Fibroblast of skin of abdomen (primary cell): ENCODE measurements at regions not wholly inside any gene's neighbourhood (a gene's known extent, or its start where the extent isn't known, plus 50 kb on each side); places are given as distances from the start of the nearest gene placed in this dataset.
A peak's percentile ranks its signal among the peaks of the same experiment; 100 is the strongest.
"Not testable (repeated sequence)": the region's sequence is repeated elsewhere in the genome, so short reads cannot be mapped to it uniquely, and the experiment has no call there.

Source experiments
- DNase-seq: peaks from one replicate; pipeline ENCODE4 v3.0.0-alpha.2; 2013

DNA sequence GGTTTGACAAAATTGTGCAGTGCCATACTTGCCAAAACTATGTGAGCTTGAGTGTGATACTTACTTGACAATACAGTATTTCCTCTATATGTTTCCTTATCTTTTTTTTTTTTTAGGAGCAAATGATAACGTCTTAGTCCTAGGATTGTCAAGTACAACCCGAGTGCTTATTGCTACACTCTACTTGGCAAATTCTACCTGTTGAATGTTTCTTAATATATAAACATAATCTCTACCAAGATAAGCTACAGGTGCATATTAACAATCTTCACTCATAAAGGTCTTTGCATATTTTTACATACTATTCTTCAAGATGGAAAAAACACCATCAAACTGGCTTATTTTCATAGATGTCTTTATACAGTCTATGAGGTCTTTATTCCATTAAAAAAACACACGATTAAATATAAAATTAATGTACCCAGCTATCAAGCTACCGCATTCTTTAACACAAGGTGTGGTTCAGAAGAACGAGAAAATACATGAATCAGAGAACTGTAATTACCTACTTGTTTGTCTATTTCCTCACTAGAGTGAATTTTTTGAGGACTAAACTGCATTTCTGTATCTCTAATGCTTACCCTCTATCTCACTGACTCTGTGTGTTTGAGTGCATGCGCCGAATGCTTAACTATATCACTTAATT is 76.1 kb upstream of the PDSS1 start:
- DNase-seq: no peak

DNA sequence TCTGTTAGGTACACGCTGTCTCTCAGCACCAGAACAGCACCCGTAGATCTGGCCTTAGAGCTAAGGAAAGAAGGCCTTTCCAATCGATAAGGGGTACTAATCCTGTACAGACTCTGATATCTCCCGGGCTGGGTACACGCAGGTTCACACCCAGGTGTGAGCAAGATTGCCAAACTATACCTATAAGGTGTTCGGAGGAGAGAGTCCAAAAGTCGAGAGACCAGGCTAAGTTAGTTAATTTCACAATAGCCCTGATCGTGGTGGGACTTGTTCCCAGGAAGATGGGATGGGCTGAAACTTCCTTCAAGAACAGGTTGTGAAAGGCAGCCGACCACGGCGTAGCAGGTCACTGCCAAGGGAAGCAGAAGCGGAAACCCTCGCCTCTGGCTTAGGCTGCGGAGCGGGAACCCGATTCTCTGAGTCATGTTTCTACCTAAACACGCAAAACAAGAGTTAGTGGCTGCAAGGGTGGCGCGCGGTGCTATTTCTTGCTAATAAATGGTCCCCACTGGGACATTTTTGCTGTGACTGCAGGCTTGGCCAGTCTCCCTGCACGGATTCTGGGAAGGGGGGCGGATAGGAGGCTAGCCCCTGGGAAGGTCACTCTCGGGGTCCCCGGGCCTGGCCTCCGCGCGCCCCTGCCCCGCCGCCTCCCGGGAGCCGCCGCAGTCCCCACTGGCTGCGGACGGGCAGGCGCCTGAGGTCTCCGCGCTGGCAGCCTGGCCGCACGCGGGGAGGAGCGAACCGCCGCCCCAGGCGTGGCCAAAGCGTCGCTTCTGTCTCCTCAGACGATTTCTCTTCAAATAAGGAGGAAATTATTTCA is 75.4 kb upstream of the PDSS1 start:
- no peak for DNase-seq

DNA sequence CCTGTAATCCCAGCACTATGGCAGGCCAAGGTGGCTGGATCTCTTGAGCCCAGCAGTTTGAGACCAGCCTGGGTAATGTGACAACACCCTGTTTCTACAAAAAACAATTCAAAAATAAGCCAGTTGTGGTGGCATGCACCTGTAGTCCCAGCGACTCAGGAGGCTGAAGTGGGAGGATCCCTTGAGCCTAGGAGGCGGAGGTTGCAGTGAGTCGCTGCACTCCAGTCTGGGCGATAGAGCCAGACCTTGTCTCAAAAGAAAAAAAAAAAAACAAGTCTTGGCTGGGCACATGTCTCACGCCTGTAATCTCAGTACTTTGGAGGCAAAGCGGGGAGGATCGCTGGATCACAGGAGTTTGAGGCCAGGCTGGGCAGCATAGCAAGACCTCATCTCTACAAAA is 74.6 kb upstream of the PDSS1 start:
- DNase-seq: no peak

DNA sequence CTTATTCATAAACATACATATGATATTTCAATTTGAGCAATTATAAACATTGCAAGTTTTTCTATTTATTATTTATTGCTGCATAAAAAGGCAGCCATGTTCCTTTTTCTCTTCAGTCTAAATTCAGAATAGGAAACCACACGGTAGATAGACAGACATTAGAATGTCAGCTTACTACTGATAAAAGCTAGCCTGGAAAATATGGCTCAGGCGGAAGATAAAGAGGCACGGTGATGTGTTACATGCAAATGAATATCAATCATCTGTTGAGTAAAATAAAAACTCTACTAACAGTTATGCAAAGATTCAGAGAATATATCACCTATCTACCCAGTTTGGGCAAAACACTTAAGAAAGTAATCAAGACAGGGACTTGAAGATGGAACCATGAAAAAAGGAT is 73.5 kb upstream of the PDSS1 start:
- no peak for DNase-seq

DNA sequence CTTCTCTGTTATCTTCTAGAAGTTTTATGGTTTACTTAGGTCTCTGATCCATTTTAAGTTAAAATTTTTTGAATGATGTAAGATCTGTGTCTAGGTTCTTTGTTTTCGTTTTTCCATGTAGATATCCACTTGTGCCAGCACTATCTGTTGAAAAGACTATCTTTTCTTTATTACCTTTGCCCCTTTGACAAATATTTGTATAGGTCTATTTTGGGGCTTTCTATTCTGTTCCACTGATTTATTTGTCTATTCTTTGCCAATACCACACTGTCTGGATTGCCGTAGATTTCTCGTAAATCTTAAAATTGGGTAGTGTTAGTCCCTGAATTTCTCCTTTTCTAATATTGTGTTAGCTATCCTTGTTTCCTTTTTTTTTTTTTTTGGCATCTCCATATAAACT is 71.4 kb upstream of the PDSS1 start:
- DNase-seq: no peak

DNA sequence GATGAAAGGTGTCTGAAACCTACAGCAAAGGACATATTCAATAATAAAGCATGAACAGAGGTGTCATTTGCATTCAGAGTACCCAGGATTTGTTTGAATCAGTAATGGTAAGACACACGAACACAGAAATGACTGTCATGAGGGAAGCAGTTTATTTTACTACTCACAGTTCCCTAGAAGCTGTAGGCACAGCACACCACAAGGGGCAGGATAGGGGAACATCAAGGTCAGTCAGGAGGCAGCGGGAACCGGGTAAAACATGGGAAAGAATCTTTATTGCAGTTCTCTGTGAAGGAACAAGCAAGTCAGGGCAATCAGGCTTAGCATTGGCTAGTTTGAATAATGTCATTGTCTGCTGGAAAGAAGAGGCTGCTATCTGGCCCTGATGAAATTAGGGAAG is 70.2 kb upstream of the PDSS1 start:
- peak; percentile 0 for DNase-seq

DNA sequence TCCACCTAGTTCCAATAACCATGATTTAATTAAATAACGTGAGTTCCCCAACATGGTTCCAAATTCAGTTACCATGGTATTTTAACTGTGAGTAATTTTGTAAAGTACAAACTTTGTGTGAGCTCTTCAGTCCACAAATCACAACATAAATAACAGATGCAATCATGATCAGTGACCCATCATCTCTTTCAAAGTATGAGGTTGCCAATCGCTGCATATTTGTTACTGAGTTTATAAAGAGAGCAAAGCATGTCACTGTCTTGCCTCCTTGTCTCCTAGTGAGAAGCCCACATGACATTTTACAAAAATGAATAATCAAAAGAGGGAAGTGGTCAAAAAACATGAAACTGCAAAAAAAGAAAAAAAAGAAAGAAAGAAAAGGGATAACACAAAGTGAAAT is 69.1 kb upstream of the PDSS1 start:
- no peak for DNase-seq

DNA sequence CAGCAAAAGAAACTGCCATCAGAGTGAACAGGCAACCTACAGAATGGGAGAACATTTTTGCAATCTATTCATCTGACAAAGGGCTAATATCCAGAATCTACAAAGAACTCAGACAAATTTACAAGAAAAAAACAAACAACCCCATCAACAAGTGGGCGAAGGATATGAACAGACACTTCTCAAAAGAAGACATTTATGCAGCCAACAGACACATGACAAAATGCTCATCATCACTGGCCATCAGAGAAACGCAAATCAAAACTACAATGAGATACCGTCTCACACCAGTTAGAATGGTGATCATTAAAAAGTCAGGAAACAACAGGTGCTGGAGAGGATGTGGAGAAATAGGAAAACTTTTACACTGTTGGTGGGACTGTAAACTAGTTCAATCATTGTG is 65.3 kb upstream of the PDSS1 start:
- not testable (repeated sequence) for DNase-seq

DNA sequence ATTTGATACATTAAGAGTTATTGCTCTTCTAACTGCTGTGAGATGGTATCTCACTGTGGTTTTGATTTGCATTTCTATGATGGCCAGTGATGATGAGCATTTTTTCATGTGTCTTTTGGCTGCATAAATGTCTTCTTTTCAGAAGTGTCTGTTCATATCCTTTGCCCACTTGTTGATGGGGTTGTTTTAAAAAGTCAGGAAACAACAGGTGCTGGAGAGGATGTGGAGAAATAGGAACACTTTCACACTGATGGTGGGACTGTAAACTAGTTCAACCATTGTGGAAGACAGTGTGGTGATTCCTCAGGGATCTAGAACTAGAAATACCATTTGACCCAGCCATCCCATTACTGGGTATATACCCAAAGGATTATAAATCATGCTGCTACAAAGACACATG is 63.4 kb upstream of the PDSS1 start:
- DNase-seq: not testable (repeated sequence)

DNA sequence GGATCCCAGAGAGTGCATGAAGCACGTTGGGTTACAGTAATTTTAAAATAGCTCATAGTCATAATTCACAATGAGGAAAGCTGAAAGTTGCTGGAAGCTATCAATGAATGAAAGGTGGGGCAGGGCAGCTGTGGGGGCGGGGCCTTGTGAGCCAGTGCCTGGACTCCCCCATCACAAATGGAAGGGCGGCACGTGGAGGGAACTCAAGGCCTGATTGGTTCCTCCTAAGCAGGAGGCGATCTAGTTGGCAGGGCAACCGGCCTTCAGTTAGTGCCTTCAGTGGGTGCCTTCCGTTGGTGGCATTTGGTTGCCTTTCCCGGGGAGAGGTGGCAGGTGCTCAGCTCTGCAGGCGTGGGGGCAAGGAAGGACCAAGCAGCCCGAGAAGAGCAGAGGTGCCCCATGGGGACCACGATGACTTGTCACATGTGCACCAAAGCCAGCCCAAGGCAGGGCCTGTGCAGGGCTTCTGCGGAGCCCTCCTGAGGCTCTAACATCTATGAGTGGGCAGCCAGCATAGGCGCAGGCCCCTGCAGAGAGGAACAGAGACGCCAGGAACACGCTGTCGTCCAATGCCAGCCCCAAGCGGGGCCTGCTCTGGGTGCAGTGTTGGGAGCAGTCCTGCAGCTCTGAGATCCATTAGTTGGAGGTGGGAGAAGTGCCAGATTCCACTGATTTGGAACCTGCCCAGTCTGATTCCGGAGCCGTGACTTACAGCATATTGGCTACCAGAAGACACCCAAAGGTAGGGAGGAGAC is 59.8 kb upstream of the PDSS1 start:
- no peak for DNase-seq

DNA sequence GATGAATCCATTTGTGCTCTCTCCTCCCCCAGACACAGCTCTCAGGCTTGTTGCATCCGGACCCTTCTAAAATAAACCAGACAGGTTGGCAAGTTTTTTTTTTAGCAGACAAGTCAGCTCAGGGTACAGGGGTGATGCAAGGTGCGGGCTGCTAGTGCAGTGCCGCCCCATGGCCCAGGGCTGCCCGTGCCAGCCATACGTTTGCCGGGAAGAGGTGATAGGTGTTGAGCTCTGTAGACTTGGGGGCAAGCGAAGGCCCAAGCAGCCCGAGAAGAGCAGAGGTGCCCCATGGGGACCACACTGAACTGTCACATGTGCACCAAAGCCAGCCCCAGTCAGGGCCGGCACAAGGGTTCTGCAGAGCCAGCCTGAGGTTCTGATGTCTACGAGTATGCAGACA is 57.1 kb upstream of the PDSS1 start:
- DNase-seq: no peak

DNA sequence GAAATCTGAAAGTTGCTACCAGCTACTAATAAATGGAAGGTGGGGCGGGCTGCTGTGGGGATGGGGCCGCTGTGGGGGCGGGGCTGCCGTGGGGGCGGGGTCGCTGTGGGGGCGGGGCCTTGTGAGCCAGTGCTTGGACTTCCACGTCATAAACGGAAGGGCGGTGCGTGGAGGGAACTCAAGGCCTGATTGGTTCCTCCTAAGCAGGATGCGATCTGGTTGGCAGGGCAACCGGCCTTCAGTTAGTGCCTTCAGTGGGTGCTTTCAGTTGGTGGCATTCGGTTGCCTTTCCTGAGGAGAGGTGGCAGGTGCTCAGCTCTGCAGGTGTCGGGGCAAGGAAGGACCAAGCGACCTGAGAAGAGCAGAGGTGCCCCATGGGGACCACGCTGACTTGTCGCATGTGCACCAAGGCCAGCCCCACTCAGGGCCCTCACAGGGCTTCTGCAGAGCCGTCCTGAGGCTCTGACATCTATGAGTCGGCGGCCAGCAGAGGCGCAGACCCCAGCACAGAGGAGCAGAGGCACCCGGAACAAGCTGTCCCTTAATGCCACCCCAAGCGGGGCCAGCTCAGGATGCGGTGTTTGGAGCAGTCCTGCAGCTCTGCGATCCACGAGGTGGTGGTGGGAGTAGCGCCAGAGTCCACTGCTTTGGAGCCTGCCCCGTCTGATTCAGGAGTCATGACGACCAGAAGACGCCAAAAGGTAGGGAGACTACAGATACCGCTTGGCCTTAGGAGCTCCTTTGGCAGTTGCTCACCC is 54.4 kb upstream of the PDSS1 start:
- no peak for DNase-seq

DNA sequence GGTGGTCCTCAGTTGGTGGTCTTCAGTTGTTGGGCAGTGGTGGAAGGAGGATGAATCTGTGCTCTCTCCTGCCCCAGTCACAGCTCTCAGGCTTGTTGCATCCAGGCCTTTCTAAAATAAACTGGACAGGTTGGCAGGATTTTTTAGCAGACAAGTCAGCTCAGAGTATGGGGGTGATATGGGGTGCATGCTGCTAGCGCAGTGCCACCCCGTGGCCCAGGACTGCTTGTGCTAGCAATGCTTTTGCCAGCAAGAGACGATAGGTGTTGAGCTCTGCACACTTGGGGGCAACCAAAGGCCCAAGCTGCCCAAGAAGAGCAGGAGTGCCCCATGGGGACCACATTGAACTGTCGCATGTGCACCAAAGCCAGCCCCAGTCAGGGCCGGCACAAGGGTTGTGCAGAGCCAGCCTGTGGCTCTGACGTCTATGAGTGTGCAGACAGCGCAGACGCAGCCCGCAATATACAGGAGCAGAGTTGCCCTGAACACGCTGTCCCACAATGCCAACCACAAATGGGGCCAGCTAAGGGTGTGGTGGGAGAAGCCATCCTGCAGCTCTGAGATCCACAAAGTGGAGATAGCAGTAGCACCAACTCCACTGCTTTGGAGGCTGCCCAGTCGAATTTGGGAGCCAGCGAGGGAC is 49.8 kb upstream of the PDSS1 start:
- DNase-seq: no peak
